ENCODE measurements at regions not wholly inside any gene's neighbourhood (a gene's known extent, or its start where the extent isn't known, plus 50 kb on each side); places are given as distances from the start of the nearest gene placed in this dataset.
A peak's percentile ranks its signal among the peaks of the same experiment; 100 is the strongest.

GRCh38 chr6:14831937-14832336 is 413.9 kb upstream of the JARID2 start:
- peaks cover 3% of the 10 kb centered on the region; the same call in 1 of the 2 replicates for H3K27me3 Mint-ChIP-seq (ENCODE audit: low read depth)
- no CpG with 5 or more reads among the region's 6 CpGs for WGBS (ENCODE audit: extremely low coverage, insufficient read length, low lambda C conversion rate)
- Histone ChIP-seq H3K14ac (ENCODE audit: insufficient read depth, low read length) (no peak overlapping the region), H3K9ac (ENCODE audit: extremely low read depth, insufficient read length, low read length) (no peak overlapping the region), H3T11ph (ENCODE audit: low read length) (no peak overlapping the region), H3K23me2 (ENCODE audit: insufficient read length, low read depth, low read length, poor library complexity, severe bottlenecking) (no peaks in the 10 kb centered on the region), H3K4me1 (ENCODE audit: insufficient read depth, low read length) (peaks cover 10% of the 10 kb centered on the region; the same call in 1 of the 2 replicates), H2BK12ac (ENCODE audit: insufficient read length, low read depth, low read length) (no peak overlapping the region), H2BK15ac (ENCODE audit: low read depth, low read length) (no peak overlapping the region), H4K91ac (ENCODE audit: insufficient read length, low read depth, low read length) (no peak overlapping the region), H3K56ac (ENCODE audit: insufficient read length, low read depth, low read length) (no peak overlapping the region), H3K9me3 (ENCODE audit: control insufficient read depth, low read depth, low read length) (no peaks in the 10 kb centered on the region), H4K8ac (replicated peaks; ENCODE audit: insufficient read length, low read depth, low read length) (no peak overlapping the region), H3K27ac (ENCODE audit: insufficient read length, low read depth, low read length) (peak overlapping the region; percentile 29), H3K79me1 (ENCODE audit: insufficient read depth, low read depth, low read length, poor library complexity, severe bottlenecking) (no peaks in the 10 kb centered on the region), H3K4me2 (ENCODE audit: insufficient read depth, insufficient read length, low read length) (no peak overlapping the region), H2AK5ac (ENCODE audit: insufficient read length, low read length) (no peak overlapping the region), H2AFZ (ENCODE audit: low read length) (no peak overlapping the region), H3K4ac (ENCODE audit: low read depth, low read length) (no peak overlapping the region), H3K27me3 (ENCODE audit: insufficient read depth, low read length) (no peaks in the 10 kb centered on the region), H3K18ac (ENCODE audit: insufficient read length, low read depth, low read length) (no peak overlapping the region), H4K20me1 (ENCODE audit: control insufficient read depth, insufficient read depth, insufficient read length) (no peaks in the 10 kb centered on the region), H2BK120ac (ENCODE audit: low read depth, low read length, poor library complexity, severe bottlenecking) (no peak overlapping the region), H3K23ac (ENCODE audit: insufficient read length, low read depth, low read length) (no peak overlapping the region), H2BK5ac (ENCODE audit: insufficient read length, low read length) (no peak overlapping the region), H4K5ac (ENCODE audit: insufficient read length, low read depth, low read length) (no peak overlapping the region), H3K79me2 (ENCODE audit: insufficient read depth, low read length) (no peaks in the 10 kb centered on the region), H2BK20ac (ENCODE audit: low read depth, low read length, poor library complexity, severe bottlenecking) (no peak overlapping the region)
- peaks cover 48% of the 10 kb centered on the region in 2 experiments for H3K4me1 Mint-ChIP-seq
- H3K4me3 Mint-ChIP-seq: no peak overlapping the region
- H3K9me3 Mint-ChIP-seq: peaks cover 0 to 6% of the 10 kb centered on the region in 2 experiments; a peak in 2 of 5 replicates
- DNase-seq: no peak
- no peak for TF ChIP-seq CTCF (conservative IDR thresholded peaks at IDR 0.05)
- H3K27ac Mint-ChIP-seq: peak overlapping the region in 1 of 3 experiments; percentile 41; a peak in 2 of 7 replicates
- H3K36me3 Mint-ChIP-seq (ENCODE audit: insufficient read depth in 1 of 3, low read depth in 3 of 3): peaks cover 0 to 5% (median 0%) of the 10 kb centered on the region in 3 experiments; a peak in 3 of 7 replicates
